Activated CD4-positive, alpha-beta T cell treated with anti-CD3 and anti-CD28 coated beads for 36 hours (primary cell): ENCODE measurements at regions not wholly inside any gene's neighbourhood (a gene's known extent, or its start where the extent isn't known, plus 50 kb on each side); places are given as distances from the start of the nearest gene placed in this dataset.

ENCODE experiments used
- ATAC-seq: fragments of 200-7000 bp; cut with Tn5 transposase; one replicate; pipeline ENCODE4 v1.10.0; 2021; ENCODE audit warnings: mild to moderate bottlenecking, moderate library complexity
- CTCF ChIA-PET: fragments of 350-600 bp; sonication (Branson Sonifier 250); formaldehyde crosslinking; loops from one replicate; lab custom pipeline; 2021; ENCODE audit warnings: antibody characterized with exemption; lab: Charles Lee
- POLR2A ChIA-PET: fragments of 350-600 bp; sonication (Branson Sonifier 250); formaldehyde crosslinking; loops from one replicate; lab custom pipeline; 2021; ENCODE audit warnings: antibody characterized with exemption, inconsistent platforms; lab: Charles Lee
- DNase-seq: peaks from one replicate; pipeline ENCODE4 v3.0.0-alpha.2; 2020
- H3K27ac Mint-ChIP-seq: one replicate; pipeline ENCODE4 v1.8.0; 2021; ENCODE audit warnings: mixed read lengths
- H3K27me3 Mint-ChIP-seq: one replicate; pipeline ENCODE4 v1.8.0; 2021; ENCODE audit warnings: mixed read lengths
- H3K36me3 Mint-ChIP-seq: one replicate; pipeline ENCODE4 v1.8.0; 2021; ENCODE audit warnings: low read depth, mixed read lengths
- H3K4me1 Mint-ChIP-seq: one replicate; pipeline ENCODE4 v1.8.0; 2021; ENCODE audit warnings: mixed read lengths
- H3K4me3 Mint-ChIP-seq: one replicate; pipeline ENCODE4 v1.8.0; 2021; ENCODE audit warnings: mild to moderate bottlenecking, moderate library complexity, mixed read lengths
- H3K9me3 Mint-ChIP-seq: one replicate; pipeline ENCODE4 v1.8.0; 2021; ENCODE audit warnings: low read depth, mixed read lengths
- intact Hi-C, 2 experiments: fragments of 100-400 bp; cut with DNase I in 1 of 2; cut with micrococcal nuclease in 1 of 2; formaldehyde crosslinking; loops; one replicate each; pipeline versions ENCODE4 v1.14.2 to v1.15.1; 2022 to 2024; cut with DNase I, micrococcal nuclease

DNA sequence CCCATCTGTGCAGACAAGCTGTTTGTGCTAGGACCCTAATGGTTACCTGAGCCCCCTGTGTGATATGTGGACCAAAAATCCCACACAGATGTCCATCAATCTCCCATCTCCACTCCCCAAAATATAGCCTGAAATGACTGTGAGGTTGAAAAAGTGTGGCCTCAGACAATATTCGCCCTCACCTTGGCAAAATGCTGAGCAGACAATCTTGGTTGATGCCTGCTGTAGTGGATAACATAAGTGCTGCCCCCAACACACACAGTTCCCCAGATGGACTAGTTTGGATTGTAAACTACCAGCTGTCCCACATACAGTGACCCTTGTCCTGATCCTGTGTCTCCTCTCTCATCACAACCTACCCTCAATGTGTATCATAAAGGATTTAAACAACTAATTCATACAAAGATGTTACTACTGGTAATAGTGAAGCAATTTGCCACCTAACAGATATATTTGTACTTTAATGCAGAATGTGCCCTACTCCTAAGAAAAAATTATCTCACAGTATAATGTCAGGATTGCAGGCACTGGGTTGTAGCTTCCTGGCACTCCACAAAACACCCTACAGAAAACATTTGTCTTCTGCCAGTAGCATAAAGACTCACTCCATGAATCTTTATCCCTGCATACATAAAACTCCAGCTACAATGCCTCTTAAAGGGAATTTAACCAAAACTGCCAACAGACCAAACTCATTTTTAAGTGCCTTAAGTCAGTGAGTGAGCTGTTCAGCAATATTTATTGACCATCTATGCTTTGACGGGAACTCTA, 161.6 kb downstream of the FBXO15 start:
- no peak for ATAC-seq
- Mint-ChIP-seq H3K4me1 (no peaks in the 10 kb centered on the region), H3K27ac (no peak overlapping the region), H3K27me3 (no peaks in the 10 kb centered on the region), H3K36me3 (no peaks in the 10 kb centered on the region), H3K9me3 (peaks cover 3% of the 10 kb centered on the region), H3K4me3 (no peak overlapping the region)
- ChIA-PET CTCF (no interaction called here), POLR2A (no interaction called here)
- no peak for DNase-seq
- intact Hi-C loops = no loop called here

DNA sequence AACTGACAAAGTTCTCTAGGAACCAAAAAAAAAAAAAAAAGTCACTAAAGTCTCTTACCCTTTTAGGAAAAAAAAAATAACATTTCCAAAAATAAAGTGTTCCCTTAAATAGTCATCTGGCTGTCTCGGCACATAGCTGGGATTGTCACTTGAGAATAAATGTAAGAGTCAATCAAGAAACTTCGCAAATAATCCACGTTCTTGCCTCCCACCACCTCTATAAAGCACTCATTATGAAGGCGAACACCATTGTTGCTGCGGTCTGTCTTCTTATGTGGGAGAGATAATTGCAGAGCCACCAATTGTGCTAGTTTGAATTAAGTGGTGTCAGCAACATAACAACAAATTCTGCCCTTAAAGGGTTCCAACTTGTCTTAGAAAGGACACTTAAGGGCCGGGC, 163.7 kb downstream of the FBXO15 start:
- DNase-seq = no peak
- H3K36me3 Mint-ChIP-seq = no peaks in the 10 kb centered on the region
- no peaks in the 10 kb centered on the region for H3K4me1 Mint-ChIP-seq
- no peaks in the 10 kb centered on the region for H3K27me3 Mint-ChIP-seq
- ChIA-PET CTCF (no interaction called here), POLR2A (no interaction called here)
- H3K9me3 Mint-ChIP-seq = peaks cover 3% of the 10 kb centered on the region
- intact Hi-C loops = no loop called here
- H3K27ac Mint-ChIP-seq = no peak overlapping the region
- no peak for ATAC-seq
- no peak overlapping the region for H3K4me3 Mint-ChIP-seq

DNA sequence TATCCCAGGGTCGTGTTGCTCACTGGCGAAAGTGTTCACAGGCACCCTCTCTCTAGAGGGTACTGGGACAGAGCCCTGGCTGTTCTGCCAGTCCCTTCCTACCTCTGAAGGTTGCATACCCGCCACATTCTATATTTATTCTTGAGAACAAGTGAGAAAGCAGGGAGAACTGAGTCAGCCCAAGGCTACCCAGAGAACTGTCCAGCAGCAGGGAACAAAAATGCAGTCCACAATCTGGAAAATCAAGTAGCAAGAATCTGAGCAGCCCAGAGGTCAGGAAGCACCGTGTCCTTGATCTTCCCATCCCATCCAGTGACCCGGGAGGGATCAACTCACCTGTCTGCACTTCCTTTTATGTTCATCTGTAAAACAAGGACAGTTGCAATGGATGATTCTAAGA, 164.1 kb downstream of the FBXO15 start:
- Mint-ChIP-seq H3K27ac (no peak overlapping the region), H3K36me3 (no peaks in the 10 kb centered on the region), H3K27me3 (no peaks in the 10 kb centered on the region), H3K4me1 (no peaks in the 10 kb centered on the region), H3K4me3 (no peak overlapping the region), H3K9me3 (peaks cover 3% of the 10 kb centered on the region)
- POLR2A ChIA-PET = no interaction called here
- CTCF ChIA-PET = no interaction called here
- ATAC-seq (no peak), DNase-seq (no peak)
- intact Hi-C loops = no loop called here

DNA sequence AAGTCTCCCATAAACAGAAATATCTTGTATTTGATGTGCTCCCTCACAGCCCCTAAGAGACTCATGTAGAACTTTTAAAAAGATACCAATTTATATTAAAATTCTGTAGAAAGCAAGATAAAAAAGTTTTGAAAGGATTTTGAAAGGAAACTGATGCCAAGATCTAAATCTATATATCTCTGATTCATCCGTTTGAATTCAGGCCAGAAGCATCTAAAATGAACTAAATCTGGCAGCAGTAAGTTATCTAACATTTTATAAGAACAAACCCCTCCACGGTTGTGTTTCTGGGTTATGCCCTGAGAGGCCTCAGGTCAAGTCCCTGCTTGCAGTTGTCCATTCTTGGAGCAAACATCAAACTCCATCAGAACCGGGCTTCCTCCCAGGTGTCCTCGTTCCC, 165.8 kb downstream of the FBXO15 start:
- Mint-ChIP-seq H3K27me3 (no peaks in the 10 kb centered on the region), H3K4me3 (no peak overlapping the region), H3K27ac (no peak overlapping the region), H3K4me1 (no peaks in the 10 kb centered on the region), H3K9me3 (no peaks in the 10 kb centered on the region), H3K36me3 (no peaks in the 10 kb centered on the region)
- intact Hi-C loops = no loop called here
- no peak for ATAC-seq
- DNase-seq = no peak
- ChIA-PET POLR2A (no interaction called here), CTCF (no interaction called here)

DNA sequence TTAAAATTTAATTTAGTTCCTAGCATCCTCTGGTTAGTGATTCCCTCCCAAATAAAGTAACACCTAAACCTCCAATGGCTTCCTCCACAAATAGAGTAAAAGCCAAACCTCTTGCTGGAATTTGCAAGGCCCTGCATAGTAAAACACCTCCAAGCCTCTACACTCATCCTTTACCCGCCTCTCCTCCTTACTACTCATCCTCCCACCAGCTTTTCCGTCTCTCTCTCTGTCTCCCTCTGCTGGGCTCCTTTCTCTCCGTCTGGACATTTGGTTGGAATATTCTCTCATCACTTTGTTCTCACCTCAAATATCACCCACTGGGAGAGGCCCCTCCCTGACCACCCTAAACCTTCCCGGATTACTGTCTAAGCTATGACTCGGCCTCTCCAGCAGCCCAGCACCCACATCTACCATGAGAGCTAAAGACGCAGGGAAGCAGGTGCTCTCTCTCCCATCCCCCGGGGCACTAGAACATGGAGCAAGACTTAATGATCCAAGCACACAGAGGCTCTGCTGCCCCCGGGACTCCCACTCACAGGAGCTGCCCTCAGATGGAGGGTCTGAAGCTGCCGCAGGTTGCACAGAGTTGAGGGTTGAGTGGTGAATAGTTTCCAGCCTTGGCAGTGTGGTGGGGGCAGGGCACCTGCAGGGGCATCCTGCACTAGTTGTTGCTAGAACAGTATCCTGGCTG, 167.2 kb downstream of the FBXO15 start:
- ATAC-seq (no peak), DNase-seq (no peak)
- ChIA-PET POLR2A (interaction anchor here (0.5 kb wide), 1 partner anchor 61 kb away, joined by 4 read pairs; no protein-coding TSS in a partner anchor), CTCF (interaction anchor here (0.6 kb wide), 1 partner anchor 1445 kb away, joined by 4 read pairs; no protein-coding TSS in a partner anchor)
- peaks cover 2% of the 10 kb centered on the region for H3K4me1 Mint-ChIP-seq
- H3K36me3 Mint-ChIP-seq = no peaks in the 10 kb centered on the region
- no peaks in the 10 kb centered on the region for H3K9me3 Mint-ChIP-seq
- H3K4me3 Mint-ChIP-seq = no peak overlapping the region
- intact Hi-C loops = no loop called here
- H3K27ac Mint-ChIP-seq = no peak overlapping the region
- no peaks in the 10 kb centered on the region for H3K27me3 Mint-ChIP-seq

DNA sequence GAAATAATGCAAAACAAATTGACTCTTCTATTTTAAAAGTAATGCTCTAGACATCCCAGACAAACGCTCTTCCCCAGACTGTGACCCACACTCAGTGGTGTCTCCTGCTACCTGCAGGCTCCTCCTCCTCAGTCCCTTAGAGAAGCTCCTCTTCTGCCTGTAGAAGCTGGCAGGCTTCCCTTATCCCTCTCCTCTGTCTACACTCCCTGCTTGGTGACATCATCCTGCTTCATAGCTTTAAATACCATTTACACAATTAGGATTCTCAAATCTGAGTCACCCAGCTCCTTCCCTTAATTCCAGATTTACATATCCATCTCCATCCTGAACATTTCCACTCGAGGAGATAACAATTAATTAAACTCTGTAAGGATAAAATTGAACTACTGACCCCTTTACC, 167.9 kb downstream of the FBXO15 start:
- intact Hi-C loops = no loop called here
- Mint-ChIP-seq H3K27me3 (no peaks in the 10 kb centered on the region), H3K9me3 (no peaks in the 10 kb centered on the region), H3K4me3 (no peak overlapping the region), H3K27ac (no peak overlapping the region), H3K36me3 (no peaks in the 10 kb centered on the region), H3K4me1 (peaks cover 9% of the 10 kb centered on the region)
- ATAC-seq (no peak), DNase-seq (no peak)
- POLR2A ChIA-PET = no interaction called here
- CTCF ChIA-PET = interaction anchor here (0.6 to 0.7 kb wide), 2 partner anchors 52 to 1445 kb away, joined by 3 to 4 read pairs; no protein-coding TSS in a partner anchor

DNA sequence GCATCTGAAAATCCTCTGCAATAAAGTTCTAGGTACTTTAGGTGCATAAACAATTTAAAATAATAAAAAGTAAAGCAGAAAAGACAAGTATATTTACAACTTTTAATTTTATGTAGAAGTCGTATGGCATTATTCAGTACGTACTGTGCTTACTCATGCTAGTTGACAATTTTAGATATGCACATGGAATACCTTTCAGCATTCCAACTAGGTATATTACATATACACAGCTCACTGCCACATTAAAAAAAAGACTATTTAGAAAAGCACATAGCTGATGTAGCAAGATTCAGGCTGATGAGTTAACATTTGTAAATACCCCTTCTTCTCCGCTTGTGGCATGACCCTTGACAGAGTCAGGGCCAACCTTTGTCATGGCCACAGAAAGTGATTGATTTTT, 171.2 kb downstream of the FBXO15 start:
- no peak overlapping the region for H3K27ac Mint-ChIP-seq
- ChIA-PET POLR2A (no interaction called here), CTCF (no interaction called here)
- DNase-seq (no peak), ATAC-seq (no peak)
- no peaks in the 10 kb centered on the region for H3K9me3 Mint-ChIP-seq
- intact Hi-C loops = no loop called here
- H3K4me3 Mint-ChIP-seq = no peak overlapping the region
- H3K36me3 Mint-ChIP-seq = no peaks in the 10 kb centered on the region
- H3K27me3 Mint-ChIP-seq = peaks cover 4% of the 10 kb centered on the region
- H3K4me1 Mint-ChIP-seq = peaks cover 9% of the 10 kb centered on the region

DNA sequence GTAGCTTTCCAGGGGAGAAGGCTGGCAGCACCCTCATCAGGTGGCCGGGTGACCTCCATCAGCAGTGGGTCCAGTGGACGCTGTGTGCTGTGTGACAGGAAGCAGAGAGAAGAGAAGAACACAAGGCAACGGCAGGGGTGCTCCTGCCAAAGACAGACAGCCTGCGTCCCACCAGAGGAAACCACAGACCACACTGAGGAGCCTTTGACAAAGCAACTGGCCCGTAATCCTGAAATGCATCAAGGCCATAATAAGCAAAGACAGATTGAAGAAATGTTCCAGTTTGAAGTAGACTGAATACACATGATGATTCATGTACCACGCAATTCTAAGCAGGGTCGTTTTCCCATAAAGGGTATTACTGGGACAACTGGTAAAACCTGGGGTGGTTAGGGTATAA, 172.4 kb downstream of the FBXO15 start:
- H3K4me1 Mint-ChIP-seq = peaks cover 9% of the 10 kb centered on the region
- intact Hi-C loops = no loop called here
- ATAC-seq (peak; percentile 65), DNase-seq (peak; percentile 39)
- CTCF ChIA-PET = no interaction called here
- peaks cover 4% of the 10 kb centered on the region for H3K27me3 Mint-ChIP-seq
- H3K27ac Mint-ChIP-seq = no peak overlapping the region
- H3K4me3 Mint-ChIP-seq = no peak overlapping the region
- POLR2A ChIA-PET = no interaction called here
- no peaks in the 10 kb centered on the region for H3K9me3 Mint-ChIP-seq
- H3K36me3 Mint-ChIP-seq = no peaks in the 10 kb centered on the region

DNA sequence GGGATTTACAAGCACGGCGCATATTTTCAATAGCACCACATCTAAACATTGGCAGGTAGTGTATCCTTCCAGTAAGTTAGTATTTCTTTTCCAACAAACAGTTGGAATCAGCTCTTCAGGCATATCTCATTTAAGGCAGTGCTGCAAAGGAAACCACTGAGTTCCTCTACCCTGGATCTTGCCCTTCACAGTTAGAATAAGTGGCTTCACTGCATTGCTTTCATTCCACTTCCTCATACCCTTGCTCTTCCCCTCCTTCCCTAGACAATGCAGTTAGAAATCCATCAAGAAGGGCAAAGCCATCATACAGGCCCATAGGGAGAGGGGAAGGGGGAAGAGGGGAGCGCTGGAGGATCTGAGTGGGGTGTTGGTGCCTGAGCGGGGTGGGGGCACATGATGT, 173.7 kb downstream of the FBXO15 start:
- ATAC-seq (no peak), DNase-seq (no peak)
- Mint-ChIP-seq H3K4me3 (no peak overlapping the region), H3K27me3 (peaks cover 4% of the 10 kb centered on the region), H3K27ac (no peak overlapping the region), H3K9me3 (no peaks in the 10 kb centered on the region), H3K4me1 (peaks cover 9% of the 10 kb centered on the region), H3K36me3 (no peaks in the 10 kb centered on the region)
- ChIA-PET POLR2A (no interaction called here), CTCF (no interaction called here)
- intact Hi-C loops = no loop called here

DNA sequence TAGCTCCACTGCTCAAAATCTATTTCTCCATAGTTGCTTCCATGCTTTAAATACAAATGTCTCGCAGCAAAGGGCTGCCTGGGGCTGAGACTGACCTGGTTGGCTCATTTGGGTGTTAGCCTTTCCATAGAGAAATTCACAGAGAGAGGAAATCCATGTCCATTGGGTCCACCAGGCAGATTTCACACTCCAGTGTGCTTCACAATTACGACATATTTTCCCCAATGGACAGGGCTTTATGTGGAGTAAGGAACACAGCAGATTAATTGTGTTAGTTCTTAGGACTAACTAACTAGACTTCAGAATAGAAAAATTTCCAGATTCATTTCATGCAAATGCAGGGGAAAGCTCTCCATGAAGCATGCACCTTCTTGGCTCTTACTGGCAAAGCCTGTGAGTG, 180.7 kb downstream of the FBXO15 start:
- no peaks in the 10 kb centered on the region for H3K27me3 Mint-ChIP-seq
- no peaks in the 10 kb centered on the region for H3K36me3 Mint-ChIP-seq
- CTCF ChIA-PET = no interaction called here
- H3K9me3 Mint-ChIP-seq = no peaks in the 10 kb centered on the region
- POLR2A ChIA-PET = no interaction called here
- ATAC-seq = no peak
- intact Hi-C loops = no loop called here
- H3K27ac Mint-ChIP-seq = no peak overlapping the region
- no peak overlapping the region for H3K4me3 Mint-ChIP-seq
- no peak for DNase-seq
- H3K4me1 Mint-ChIP-seq = no peaks in the 10 kb centered on the region

DNA sequence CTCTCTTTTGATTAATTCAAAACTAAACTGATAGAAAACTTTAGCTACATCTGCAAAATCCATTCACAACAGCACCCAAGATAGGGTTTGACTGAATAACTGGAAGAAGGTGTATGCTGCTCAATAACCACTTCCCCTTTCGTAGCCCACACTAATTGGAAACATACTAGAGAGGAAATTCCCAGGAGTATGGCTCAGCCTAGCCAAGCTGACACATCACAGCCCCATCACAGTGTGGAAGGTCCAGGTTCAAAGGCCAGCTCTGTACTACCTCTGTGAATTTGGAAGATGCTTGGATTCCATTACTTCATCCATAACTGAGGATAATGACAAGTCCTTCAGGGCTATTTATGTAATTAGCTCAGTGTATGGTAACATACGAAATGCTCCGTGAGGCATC, 185.4 kb downstream of the FBXO15 start:
- H3K9me3 Mint-ChIP-seq = no peaks in the 10 kb centered on the region
- no peak overlapping the region for H3K4me3 Mint-ChIP-seq
- ATAC-seq (no peak), DNase-seq (no peak)
- H3K27me3 Mint-ChIP-seq = peaks cover 8% of the 10 kb centered on the region
- no peaks in the 10 kb centered on the region for H3K36me3 Mint-ChIP-seq
- ChIA-PET CTCF (no interaction called here), POLR2A (no interaction called here)
- intact Hi-C loops = no loop called here
- H3K4me1 Mint-ChIP-seq = no peaks in the 10 kb centered on the region
- H3K27ac Mint-ChIP-seq = no peak overlapping the region

DNA sequence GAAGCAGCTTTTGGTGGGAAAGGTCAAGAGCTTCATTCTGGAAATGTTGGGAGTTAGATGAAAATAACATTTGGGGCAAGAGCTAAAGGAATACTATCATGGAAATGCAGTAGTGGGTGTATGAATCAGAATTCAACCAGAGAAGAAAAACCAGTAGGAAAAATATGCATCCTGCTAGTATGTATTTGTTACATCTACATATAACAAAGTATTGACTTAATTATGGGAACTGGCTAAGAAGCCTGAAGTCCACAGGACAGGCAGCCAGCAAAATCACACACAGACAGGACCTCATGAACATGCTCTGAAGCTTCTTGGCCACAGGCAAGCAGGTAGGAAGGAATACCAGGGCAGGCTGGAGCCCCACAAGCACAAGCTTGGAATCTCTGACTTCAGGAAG, 185.8 kb downstream of the FBXO15 start:
- DNase-seq (no peak), ATAC-seq (no peak)
- CTCF ChIA-PET = no interaction called here
- Mint-ChIP-seq H3K4me3 (no peak overlapping the region), H3K27ac (no peak overlapping the region), H3K4me1 (no peaks in the 10 kb centered on the region), H3K27me3 (peaks cover 8% of the 10 kb centered on the region), H3K36me3 (no peaks in the 10 kb centered on the region), H3K9me3 (no peaks in the 10 kb centered on the region)
- intact Hi-C loops = no loop called here
- POLR2A ChIA-PET = no interaction called here
